NAMALWA (cell line): ENCODE measurements at regions not wholly inside any gene's neighbourhood (a gene's known extent, or its start where the extent isn't known, plus 50 kb on each side); places are given as distances from the start of the nearest gene placed in this dataset.

Experiments used
- DNase-seq: peaks from one replicate; pipeline ENCODE4 v3.0.0-alpha.2; 2015; ENCODE audit warnings: low spot score

- no peak for DNase-seq
These were observed 290.4 kb upstream of the RTL1 start for GRCh38 chr14:101193845-101194372.

- DNase-seq = no peak
These were observed 291.1 kb upstream of the RTL1 start for GRCh38 chr14:101194373-101195308.

DNA sequence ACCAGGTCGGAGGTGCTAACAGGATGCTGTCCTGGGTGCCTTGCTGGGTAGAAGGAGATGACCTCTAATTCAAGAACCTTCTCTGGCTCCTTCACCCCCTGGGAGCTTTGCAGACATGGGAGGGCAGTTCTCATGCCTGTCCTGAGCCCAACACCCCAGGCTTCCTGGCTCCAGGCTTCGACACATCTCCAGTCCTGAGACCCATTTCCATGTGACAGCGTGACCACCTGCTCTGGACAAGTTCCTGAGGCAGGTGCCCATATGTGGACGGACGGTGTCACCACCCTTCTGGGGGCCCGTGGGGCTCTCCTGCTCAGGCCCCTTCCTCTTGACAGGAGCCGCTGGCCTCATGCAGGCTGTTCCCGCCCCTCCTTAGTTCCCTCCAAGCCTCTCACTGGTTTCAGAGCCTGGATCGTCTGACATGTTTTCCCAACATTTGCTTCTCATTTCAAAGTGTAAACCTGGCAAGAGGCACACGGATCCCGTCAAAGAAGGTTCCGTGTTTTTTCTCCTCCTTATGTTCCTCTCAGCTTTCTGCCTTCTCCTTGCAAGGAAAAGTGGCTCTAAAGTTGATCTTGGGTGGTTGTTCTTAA, 291.9 kb upstream of the RTL1 start:
- DNase-seq = no peak

DNA sequence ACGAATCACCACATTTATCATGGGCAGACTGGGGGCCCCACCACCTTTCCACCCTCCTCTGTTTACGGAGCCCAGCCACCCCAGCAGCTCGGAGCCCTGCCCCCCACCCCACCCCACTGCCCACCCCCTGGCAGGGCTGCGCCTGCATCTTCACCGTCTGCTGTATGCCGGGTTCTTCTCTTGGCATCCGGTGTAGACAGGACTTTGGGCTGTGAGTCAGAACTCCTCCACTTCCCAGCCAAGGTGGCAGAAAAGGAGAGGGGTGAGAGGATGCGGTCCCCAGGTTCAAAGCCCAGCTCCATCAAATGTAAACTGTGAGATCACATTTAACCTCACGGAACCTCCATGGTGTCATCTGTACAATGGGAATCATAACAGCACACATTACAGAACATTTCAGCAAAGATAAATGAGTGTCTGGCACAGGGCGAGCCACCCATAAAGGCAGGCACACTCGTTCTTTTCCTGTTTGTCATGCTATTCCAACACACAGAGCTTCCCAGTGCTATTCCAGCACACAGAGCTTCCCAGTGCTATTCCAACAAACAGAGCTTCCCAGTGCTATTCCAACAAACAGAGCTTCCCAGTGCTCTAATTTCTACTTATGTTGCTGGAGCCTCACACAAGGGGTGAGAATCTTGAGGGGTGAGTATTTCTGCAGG, 292.7 kb upstream of the RTL1 start:
- no peak for DNase-seq

DNA sequence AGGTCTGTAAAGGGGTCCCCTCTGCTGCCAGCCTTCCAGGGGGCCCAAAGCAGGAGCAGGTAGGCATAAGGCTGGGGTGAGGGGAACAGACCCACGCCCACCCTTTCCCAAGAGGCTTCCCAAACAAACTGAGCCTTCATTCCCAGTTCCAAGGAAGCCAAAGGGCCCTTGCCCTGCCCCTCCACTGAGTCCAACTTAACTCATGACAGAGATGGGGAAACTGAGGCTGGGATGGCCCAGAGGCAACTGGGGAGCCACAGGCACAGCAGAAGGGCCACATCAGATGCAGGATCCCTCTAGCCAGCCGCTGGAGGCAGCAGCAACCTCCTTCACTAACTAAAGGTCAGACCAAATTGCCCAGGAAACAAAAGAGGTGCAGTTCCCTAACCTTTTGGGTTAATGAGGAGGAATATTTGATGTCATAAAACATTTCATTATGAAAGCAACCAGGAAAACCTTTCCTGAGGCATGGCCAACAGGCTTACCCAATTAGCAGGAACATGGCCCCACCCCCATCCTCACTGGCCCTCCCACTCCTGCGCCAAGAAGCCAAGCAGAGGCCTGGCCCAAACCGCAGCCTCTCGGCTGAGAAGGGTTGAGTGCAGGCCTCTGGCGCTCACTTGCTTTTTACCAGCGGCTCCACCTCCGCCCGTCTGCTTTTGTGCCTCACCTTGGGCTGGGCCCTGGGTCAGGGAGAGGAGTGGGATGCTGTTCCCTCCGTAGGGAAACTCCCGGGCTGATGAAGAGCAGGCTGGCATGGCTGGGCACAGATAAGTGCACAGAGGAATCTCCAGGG, 293.5 kb upstream of the RTL1 start:
- DNase-seq = no peak

- no peak for DNase-seq
These were observed 294.3 kb upstream of the RTL1 start for GRCh38 chr14:101197595-101198397.

GRCh38 chr14:101198398-101199027, 295.0 kb upstream of the RTL1 start:
- DNase-seq = no peak

GRCh38 chr14:101199028-101199770, 295.7 kb upstream of the RTL1 start:
- no peak for DNase-seq

DNA sequence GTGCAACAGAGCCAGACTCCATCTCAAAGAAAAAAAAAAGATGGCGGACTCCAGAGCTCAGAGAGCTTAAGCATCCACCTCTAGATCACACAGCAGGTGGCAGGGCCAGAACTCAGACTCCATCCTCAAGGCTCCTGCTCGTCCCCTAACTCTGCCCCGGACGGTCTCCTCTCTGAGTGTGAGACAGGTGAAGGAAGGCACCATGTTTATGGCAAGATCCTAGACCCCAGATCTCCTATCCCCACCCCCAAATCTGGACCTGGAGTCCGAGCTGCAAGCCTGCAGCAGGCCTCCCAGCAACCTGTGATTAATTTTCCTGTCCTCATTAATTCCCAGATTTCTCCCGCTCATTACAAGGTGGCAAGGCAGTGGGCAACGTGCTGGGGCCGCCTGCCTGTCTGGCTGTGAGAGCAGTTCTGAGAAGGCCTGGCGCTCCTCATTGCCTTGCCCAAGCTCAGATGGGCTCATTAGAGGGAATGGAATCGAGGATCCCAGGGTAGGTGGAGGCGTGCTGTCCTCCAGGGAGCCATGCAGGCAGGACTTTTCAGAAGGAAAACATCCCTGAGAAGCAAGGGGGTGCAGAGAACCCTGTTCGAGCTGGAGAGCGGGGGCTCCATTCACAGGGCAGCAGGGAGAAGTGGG, 296.6 kb upstream of the RTL1 start:
- no peak for DNase-seq

DNA sequence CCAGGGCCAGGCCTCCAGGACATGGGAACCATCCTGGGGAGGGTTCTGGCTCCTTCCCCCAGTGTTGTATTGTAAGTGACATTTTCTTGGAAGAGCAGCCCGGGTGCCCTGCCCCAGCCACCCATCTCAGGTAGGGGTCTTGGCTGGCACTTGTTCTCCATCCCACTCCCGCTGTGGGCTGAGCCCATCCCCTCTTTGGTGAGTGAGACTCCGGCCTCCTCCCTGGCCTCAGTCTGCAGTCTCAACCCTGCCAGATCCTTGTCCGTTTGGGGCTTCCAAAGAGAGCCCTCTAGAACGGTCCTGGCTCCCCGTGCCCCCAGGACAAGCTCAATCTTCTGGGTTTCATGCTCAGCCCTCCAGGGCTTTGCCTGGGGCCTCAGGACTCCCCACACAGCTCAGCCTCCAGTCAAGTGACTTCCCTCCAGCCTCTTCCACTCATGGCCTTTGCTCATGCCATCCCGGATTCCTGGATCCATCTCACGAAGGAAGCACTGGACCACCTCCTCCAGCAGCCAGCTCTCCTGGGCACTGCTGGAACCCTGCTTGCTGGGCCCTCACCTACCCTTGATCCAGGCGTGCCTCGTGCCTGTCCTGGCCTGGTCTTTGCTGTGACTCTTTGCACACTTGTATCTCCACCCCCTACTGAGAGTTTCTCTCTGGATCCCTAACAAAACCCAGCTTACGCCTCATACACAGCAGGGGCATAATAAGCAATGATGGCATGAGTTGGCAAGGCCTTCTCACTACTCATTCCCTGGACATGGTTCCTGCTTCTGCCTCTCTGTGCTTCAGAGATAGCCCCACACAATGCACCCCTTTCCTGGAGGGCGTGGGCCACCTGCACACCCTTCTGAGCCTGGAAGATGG, 297.4 kb upstream of the RTL1 start:
- no peak for DNase-seq

GRCh38 chr14:101201535-101202151, 298.1 kb upstream of the RTL1 start:
- no peak for DNase-seq

GRCh38 chr14:101202627-101203404, 299.3 kb upstream of the RTL1 start:
- no peak for DNase-seq

- no peak for DNase-seq
These were observed 303.0 kb upstream of the RTL1 start for GRCh38 chr14:101206556-101206955.

GRCh38 chr14:101207041-101207440, 303.5 kb upstream of the RTL1 start:
- no peak for DNase-seq

DNA sequence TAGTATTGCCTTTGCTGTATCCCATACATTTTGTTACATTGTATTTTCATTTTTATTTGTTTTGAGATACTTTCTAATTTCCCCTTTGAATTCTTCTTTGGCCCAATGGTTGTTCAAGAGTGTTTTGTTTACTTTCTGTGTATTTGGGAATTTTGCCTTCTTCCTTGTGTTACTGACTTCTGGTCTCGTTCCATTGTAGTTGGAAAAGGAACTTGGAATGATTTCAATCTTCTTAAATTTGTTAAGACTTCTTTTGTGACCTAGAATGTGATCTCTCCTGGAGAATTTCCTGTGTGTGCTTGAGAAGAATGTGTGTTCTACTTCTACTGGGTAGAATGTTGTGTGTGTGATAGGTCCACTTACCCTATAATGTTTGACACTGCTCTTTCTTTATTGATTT, 304.4 kb upstream of the RTL1 start:
- no peak for DNase-seq

GRCh38 chr14:101209594-101209993, 306.1 kb upstream of the RTL1 start:
- no peak for DNase-seq

GRCh38 chr14:101215266-101215665, 311.7 kb upstream of the RTL1 start:
- DNase-seq = no peak
